ENCODE measurements at regions not wholly inside any gene's neighbourhood (a gene's known extent, or its start where the extent isn't known, plus 50 kb on each side); places are given as distances from the start of the nearest gene placed in this dataset.

GRCh38 chr3:118480101-118480860, 554.4 kb downstream of the IGSF11 start:
- Mint-ChIP-seq H3K4me3 (no peak overlapping the region), H3K36me3 (ENCODE audit: low read depth) (no peaks in the 10 kb centered on the region), H3K4me1 (no peaks in the 10 kb centered on the region), H3K27me3 (no peaks in the 10 kb centered on the region), H3K27ac (no peak overlapping the region)
- DNase-seq (no peak), ATAC-seq (no peak)
- no peaks in the 10 kb centered on the region for H3K9me3 ChIP-seq (ENCODE audit: control insufficient read depth, low read length, poor library complexity, severe bottlenecking)

GRCh38 chr3:118485693-118486092, 549.0 kb downstream of the IGSF11 start:
- H3K27me3 Mint-ChIP-seq = no peaks in the 10 kb centered on the region
- DNase-seq (no peak), ATAC-seq (no peak)
- H3K4me1 Mint-ChIP-seq = no peaks in the 10 kb centered on the region
- H3K9me3 ChIP-seq (ENCODE audit: control insufficient read depth, low read length, poor library complexity, severe bottlenecking) = no peaks in the 10 kb centered on the region
- H3K27ac Mint-ChIP-seq = no peak overlapping the region
- no peaks in the 10 kb centered on the region for H3K36me3 Mint-ChIP-seq (ENCODE audit: low read depth)
- no peak overlapping the region for H3K4me3 Mint-ChIP-seq

- H3K36me3 Mint-ChIP-seq (ENCODE audit: low read depth) = no peaks in the 10 kb centered on the region
- H3K27ac Mint-ChIP-seq = no peak overlapping the region
- H3K4me1 Mint-ChIP-seq = no peaks in the 10 kb centered on the region
- ATAC-seq = no peak
- H3K27me3 Mint-ChIP-seq = no peaks in the 10 kb centered on the region
- DNase-seq = no peak
- H3K9me3 ChIP-seq (ENCODE audit: control insufficient read depth, low read length, poor library complexity, severe bottlenecking) = no peaks in the 10 kb centered on the region
- H3K4me3 Mint-ChIP-seq = no peak overlapping the region
These were observed 546.9 kb downstream of the IGSF11 start for GRCh38 chr3:118487734-118488133.

- H3K9me3 ChIP-seq (ENCODE audit: control insufficient read depth, low read length, poor library complexity, severe bottlenecking) = no peaks in the 10 kb centered on the region
- DNase-seq = no peak
- ATAC-seq = no peak
- Mint-ChIP-seq H3K27ac (no peak overlapping the region), H3K4me1 (no peaks in the 10 kb centered on the region), H3K4me3 (no peak overlapping the region), H3K36me3 (ENCODE audit: low read depth) (no peaks in the 10 kb centered on the region), H3K27me3 (no peaks in the 10 kb centered on the region)
These were observed 545.9 kb downstream of the IGSF11 start for GRCh38 chr3:118488732-118489131.

- H3K4me1 Mint-ChIP-seq = no peaks in the 10 kb centered on the region
- H3K27ac Mint-ChIP-seq = no peak overlapping the region
- H3K36me3 Mint-ChIP-seq (ENCODE audit: low read depth) = no peaks in the 10 kb centered on the region
- no peaks in the 10 kb centered on the region for H3K9me3 ChIP-seq (ENCODE audit: control insufficient read depth, low read length, poor library complexity, severe bottlenecking)
- no peaks in the 10 kb centered on the region for H3K27me3 Mint-ChIP-seq
- no peak overlapping the region for H3K4me3 Mint-ChIP-seq
- DNase-seq (no peak), ATAC-seq (no peak)
These were observed 539.4 kb downstream of the IGSF11 start for GRCh38 chr3:118495206-118495605.

GRCh38 chr3:118497274-118497673, 537.4 kb downstream of the IGSF11 start:
- Mint-ChIP-seq H3K4me3 (no peak overlapping the region), H3K36me3 (ENCODE audit: low read depth) (no peaks in the 10 kb centered on the region), H3K4me1 (no peaks in the 10 kb centered on the region), H3K27ac (no peak overlapping the region), H3K27me3 (no peaks in the 10 kb centered on the region)
- ATAC-seq (no peak), DNase-seq (no peak)
- H3K9me3 ChIP-seq (ENCODE audit: control insufficient read depth, low read length, poor library complexity, severe bottlenecking) = no peaks in the 10 kb centered on the region

- no peak overlapping the region for H3K4me3 Mint-ChIP-seq
- DNase-seq (no peak), ATAC-seq (no peak)
- no peaks in the 10 kb centered on the region for H3K9me3 ChIP-seq (ENCODE audit: control insufficient read depth, low read length, poor library complexity, severe bottlenecking)
- no peak overlapping the region for H3K27ac Mint-ChIP-seq
- H3K27me3 Mint-ChIP-seq = no peaks in the 10 kb centered on the region
- H3K4me1 Mint-ChIP-seq = no peaks in the 10 kb centered on the region
- no peaks in the 10 kb centered on the region for H3K36me3 Mint-ChIP-seq (ENCODE audit: low read depth)
These were observed 533.5 kb downstream of the IGSF11 start for GRCh38 chr3:118501152-118501551.

- ATAC-seq (no peak), DNase-seq (no peak)
- Mint-ChIP-seq H3K27ac (no peak overlapping the region), H3K4me1 (no peaks in the 10 kb centered on the region), H3K36me3 (ENCODE audit: low read depth) (no peaks in the 10 kb centered on the region), H3K4me3 (no peak overlapping the region), H3K27me3 (no peaks in the 10 kb centered on the region)
- no peaks in the 10 kb centered on the region for H3K9me3 ChIP-seq (ENCODE audit: control insufficient read depth, low read length, poor library complexity, severe bottlenecking)
These were observed 529.7 kb downstream of the IGSF11 start for GRCh38 chr3:118504906-118505305.

- H3K27me3 Mint-ChIP-seq = no peaks in the 10 kb centered on the region
These were observed 528.9 kb downstream of the IGSF11 start for GRCh38 chr3:118505784-118506183.

GRCh38 chr3:118511402-118511801, 523.2 kb downstream of the IGSF11 start:
- no peaks in the 10 kb centered on the region for H3K27me3 Mint-ChIP-seq

More at GRCh38 chr3:118505784-118506183, 528.9 kb downstream of the IGSF11 start:
- H3K9me3 ChIP-seq (ENCODE audit: control insufficient read depth, low read length, poor library complexity, severe bottlenecking) = no peaks in the 10 kb centered on the region
- Mint-ChIP-seq H3K27ac (no peak overlapping the region), H3K36me3 (ENCODE audit: low read depth) (no peaks in the 10 kb centered on the region), H3K4me1 (no peaks in the 10 kb centered on the region), H3K4me3 (no peak overlapping the region)
- no peak for DNase-seq
- ATAC-seq = no peak

GRCh38 chr3:118512301-118512700, 522.3 kb downstream of the IGSF11 start:
- Mint-ChIP-seq H3K4me3 (no peak overlapping the region), H3K27ac (no peak overlapping the region), H3K4me1 (no peaks in the 10 kb centered on the region), H3K27me3 (no peaks in the 10 kb centered on the region), H3K36me3 (ENCODE audit: low read depth) (no peaks in the 10 kb centered on the region)
- DNase-seq (no peak), ATAC-seq (no peak)
- H3K9me3 ChIP-seq (ENCODE audit: control insufficient read depth, low read length, poor library complexity, severe bottlenecking) = no peaks in the 10 kb centered on the region

More at GRCh38 chr3:118511402-118511801, 523.2 kb downstream of the IGSF11 start:
- Mint-ChIP-seq H3K36me3 (ENCODE audit: low read depth) (no peaks in the 10 kb centered on the region), H3K27ac (no peak overlapping the region), H3K4me1 (no peaks in the 10 kb centered on the region), H3K4me3 (no peak overlapping the region)
- no peak for DNase-seq
- H3K9me3 ChIP-seq (ENCODE audit: control insufficient read depth, low read length, poor library complexity, severe bottlenecking) = no peaks in the 10 kb centered on the region
- ATAC-seq = no peak

- Mint-ChIP-seq H3K36me3 (ENCODE audit: low read depth) (no peaks in the 10 kb centered on the region), H3K4me1 (no peaks in the 10 kb centered on the region), H3K4me3 (no peak overlapping the region)
These were observed 509.6 kb downstream of the IGSF11 start for GRCh38 chr3:118525077-118525476.

GRCh38 chr3:118526758-118527513, 507.7 kb downstream of the IGSF11 start:
- Mint-ChIP-seq H3K36me3 (ENCODE audit: low read depth) (no peaks in the 10 kb centered on the region), H3K27ac (no peak overlapping the region), H3K4me3 (no peak overlapping the region), H3K27me3 (no peaks in the 10 kb centered on the region), H3K4me1 (no peaks in the 10 kb centered on the region)
- no peaks in the 10 kb centered on the region for H3K9me3 ChIP-seq (ENCODE audit: control insufficient read depth, low read length, poor library complexity, severe bottlenecking)
- no peak for DNase-seq
- no peak for ATAC-seq

More at GRCh38 chr3:118525077-118525476, 509.6 kb downstream of the IGSF11 start:
- no peaks in the 10 kb centered on the region for H3K9me3 ChIP-seq (ENCODE audit: control insufficient read depth, low read length, poor library complexity, severe bottlenecking)
- Mint-ChIP-seq H3K27ac (no peak overlapping the region), H3K27me3 (no peaks in the 10 kb centered on the region)
- DNase-seq (no peak), ATAC-seq (no peak)
